Glutamatergic neuron (in vitro differentiated cells): ENCODE measurements at regions not wholly inside any gene's neighbourhood (a gene's known extent, or its start where the extent isn't known, plus 50 kb on each side); places are given as distances from the start of the nearest gene placed in this dataset.

Experiments
- DNase-seq: peaks from one replicate; pipeline ENCODE4 v3.0.0; 2022
- H3K27ac Mint-ChIP-seq: one replicate; pipeline ENCODE4 v1.8.0; 2020; ENCODE audit warnings: mild to moderate bottlenecking, mixed read lengths, inconsistent platforms; ENCODE audit not compliant: unreplicated experiment
- H3K27me3 Mint-ChIP-seq: one replicate; pipeline ENCODE4 v1.8.0; 2020; ENCODE audit warnings: mild to moderate bottlenecking, moderate library complexity, mixed read lengths, inconsistent platforms; ENCODE audit not compliant: unreplicated experiment
- H3K36me3 Mint-ChIP-seq: one replicate; pipeline ENCODE4 v1.8.0; 2020; ENCODE audit warnings: mild to moderate bottlenecking, mixed read lengths, inconsistent platforms; ENCODE audit not compliant: unreplicated experiment
- H3K4me1 Mint-ChIP-seq: one replicate; pipeline ENCODE4 v1.8.0; 2020; ENCODE audit warnings: mild to moderate bottlenecking, low read depth, mixed read lengths, inconsistent platforms; ENCODE audit not compliant: unreplicated experiment
- H3K4me3 Mint-ChIP-seq: one replicate; pipeline ENCODE4 v1.8.0; 2020; ENCODE audit warnings: mild to moderate bottlenecking, mixed read lengths, inconsistent platforms; ENCODE audit not compliant: unreplicated experiment
- H3K9me3 Mint-ChIP-seq: one replicate; pipeline ENCODE4 v1.8.0; 2020; ENCODE audit warnings: mild to moderate bottlenecking, moderate library complexity, mixed read lengths, inconsistent platforms; ENCODE audit not compliant: unreplicated experiment
- CTCF ChIP-seq: fragments of 200-600 bp; sonication (generic); IDR thresholded peaks from one replicate; pipeline ENCODE4 v1.5.0; 2021; ENCODE audit not compliant: partially characterized antibody, unreplicated experiment

- Mint-ChIP-seq H3K36me3 (no peaks in the 10 kb centered on the region), H3K9me3 (peaks cover 3% of the 10 kb centered on the region), H3K4me1 (no peaks in the 10 kb centered on the region), H3K4me3 (no peak overlapping the region), H3K27ac (no peak overlapping the region), H3K27me3 (no peaks in the 10 kb centered on the region)
- DNase-seq: no peak
- no peak for TF ChIP-seq CTCF
Measured at GRCh38 chr4:125572601-125573000, 257.8 kb downstream of the FAT4 start.

- H3K4me3 Mint-ChIP-seq: no peak overlapping the region
- no peak overlapping the region for H3K27ac Mint-ChIP-seq
- no peaks in the 10 kb centered on the region for H3K36me3 Mint-ChIP-seq
- no peaks in the 10 kb centered on the region for H3K4me1 Mint-ChIP-seq
- DNase-seq: no peak
- H3K27me3 Mint-ChIP-seq: no peaks in the 10 kb centered on the region
- H3K9me3 Mint-ChIP-seq: peaks cover 3% of the 10 kb centered on the region
- no peak for TF ChIP-seq CTCF
Measured at GRCh38 chr4:125573368-125573767, 258.6 kb downstream of the FAT4 start.

GRCh38 chr4:125573786-125574185, 259.0 kb downstream of the FAT4 start:
- H3K4me1 Mint-ChIP-seq: no peaks in the 10 kb centered on the region
- H3K4me3 Mint-ChIP-seq: no peak overlapping the region
- no peaks in the 10 kb centered on the region for H3K27me3 Mint-ChIP-seq
- no peaks in the 10 kb centered on the region for H3K36me3 Mint-ChIP-seq
- no peak for DNase-seq
- no peak for TF ChIP-seq CTCF
- no peak overlapping the region for H3K27ac Mint-ChIP-seq
- peaks cover 3% of the 10 kb centered on the region for H3K9me3 Mint-ChIP-seq

- Mint-ChIP-seq H3K27ac (no peak overlapping the region), H3K4me3 (no peak overlapping the region)
- DNase-seq: no peak
Measured at GRCh38 chr4:125582302-125582701, 267.5 kb downstream of the FAT4 start.

GRCh38 chr4:125590158-125590557, 275.4 kb downstream of the FAT4 start:
- no peak for DNase-seq
- no peaks in the 10 kb centered on the region for H3K9me3 Mint-ChIP-seq
- H3K4me3 Mint-ChIP-seq: no peak overlapping the region
- no peaks in the 10 kb centered on the region for H3K27me3 Mint-ChIP-seq
- H3K27ac Mint-ChIP-seq: no peak overlapping the region
- H3K4me1 Mint-ChIP-seq: no peaks in the 10 kb centered on the region
- TF ChIP-seq CTCF: no peak
- no peaks in the 10 kb centered on the region for H3K36me3 Mint-ChIP-seq

More at GRCh38 chr4:125582302-125582701, 267.5 kb downstream of the FAT4 start:
- H3K36me3 Mint-ChIP-seq: no peaks in the 10 kb centered on the region
- TF ChIP-seq CTCF: no peak
- H3K4me1 Mint-ChIP-seq: no peaks in the 10 kb centered on the region
- H3K27me3 Mint-ChIP-seq: no peaks in the 10 kb centered on the region
- no peaks in the 10 kb centered on the region for H3K9me3 Mint-ChIP-seq
